BLaER1 treated with 17β-estradiol and CSF1 and Interleukin-3, amounts not matched to agents 10 nM and 100 nM (cell line): ENCODE measurements at regions not wholly inside any gene's neighbourhood (a gene's known extent, or its start where the extent isn't known, plus 50 kb on each side); places are given as distances from the start of the nearest gene placed in this dataset.

ENCODE experiments used
- H3K27ac ChIP-seq, 11 experiments: shearing (Covaris generic); formaldehyde crosslinking; 2 replicates each; pipeline ENCODE4 v1.8.1; 2022
- H3K27me3 ChIP-seq, 11 experiments: shearing (Covaris generic); formaldehyde crosslinking; 2 replicates each; pipeline ENCODE4 v1.8.1; 2022
- H3K36me3 ChIP-seq, 11 experiments: shearing (Covaris generic); formaldehyde crosslinking; 2 replicates each; pipeline ENCODE4 v1.8.1; 2022
- H3K4me1 ChIP-seq, 10 experiments: shearing (Covaris generic); formaldehyde crosslinking; 2 replicates each; pipeline ENCODE4 v1.8.1; 2022
- H3K4me2 ChIP-seq, 11 experiments: shearing (Covaris generic); formaldehyde crosslinking; 2 replicates each; pipeline ENCODE4 v1.8.1; 2022
- H3K4me3 ChIP-seq, 10 experiments: shearing (Covaris generic); formaldehyde crosslinking; 2 replicates each; pipeline ENCODE4 v1.8.1; 2022
- H3K9ac ChIP-seq, 11 experiments: shearing (Covaris generic); formaldehyde crosslinking; 2 replicates each; pipeline ENCODE4 v1.8.1; 2022
- H3K9me3 ChIP-seq, 11 experiments: shearing (Covaris generic); formaldehyde crosslinking; replicated peaks in 1 of 11; 2 replicates each; pipeline ENCODE4 v1.8.1; 2022
- H4K20me1 ChIP-seq, 11 experiments: shearing (Covaris generic); formaldehyde crosslinking; 2 replicates each; pipeline ENCODE4 v1.8.1; 2022
- Cebpa-rat ChIP-seq, 11 experiments: shearing (Covaris generic); IDR thresholded peaks; 2 replicates each; pipeline ENCODE4 v1.8.1; 2022

- Histone ChIP-seq H3K9ac (no peak overlapping the region), H3K9me3 (peaks cover 16 to 33% (median 28%) of the 10 kb centered on the region in 11 experiments), H3K36me3 (no peaks in the 10 kb centered on the region), H3K4me3 (no peak overlapping the region), H3K4me1 (peaks cover 0 to 1% (median 0%) of the 10 kb centered on the region in 10 experiments; a peak in 1 of 20 replicates), H3K4me2 (no peak overlapping the region), H3K27me3 (no peaks in the 10 kb centered on the region), H4K20me1 (no peaks in the 10 kb centered on the region), H3K27ac (no peak overlapping the region)
- no peak for TF ChIP-seq Cebpa-rat (IDR thresholded peaks at IDR 0.05)
These were observed 53.3 kb upstream of the TRIB2 start for GRCh38 chr2:12663306-12664037.

DNA sequence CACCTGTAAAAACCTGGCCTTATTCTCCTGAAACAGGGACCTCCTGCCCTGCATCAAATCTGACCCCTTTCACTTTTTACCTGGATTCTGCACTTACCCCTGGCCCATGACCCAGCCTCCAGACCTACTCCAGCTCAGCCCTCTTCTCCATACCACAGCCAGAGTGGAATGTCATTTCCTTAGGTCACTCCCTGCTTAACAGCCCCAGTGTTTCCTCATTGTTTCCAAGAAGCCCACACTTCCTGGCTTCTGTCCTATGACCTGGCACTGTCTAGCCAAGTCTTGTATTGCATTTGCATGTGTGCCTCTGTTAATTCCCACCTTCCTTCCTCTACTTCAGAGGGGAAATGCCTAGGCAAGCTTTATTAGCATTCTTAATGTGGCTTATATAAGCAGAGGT is 51.4 kb upstream of the TRIB2 start:
- Histone ChIP-seq H3K4me1 (no peaks in the 10 kb centered on the region), H3K4me3 (no peak overlapping the region), H3K27ac (no peak overlapping the region), H3K4me2 (no peak overlapping the region), H3K27me3 (no peaks in the 10 kb centered on the region), H3K36me3 (no peaks in the 10 kb centered on the region), H3K9me3 (peaks cover 16 to 33% (median 28%) of the 10 kb centered on the region in 11 experiments), H3K9ac (no peak overlapping the region), H4K20me1 (no peaks in the 10 kb centered on the region)
- no peak for TF ChIP-seq Cebpa-rat (IDR thresholded peaks at IDR 0.05)

- H3K9me3 ChIP-seq, result peaks cover 16 to 33% (median 28%) of the 10 kb centered on the region in 11 experiments
- H3K4me2 ChIP-seq, result no peak overlapping the region
- no peaks in the 10 kb centered on the region for H3K36me3 ChIP-seq
- no peaks in the 10 kb centered on the region for H3K4me1 ChIP-seq
- H3K27ac ChIP-seq, result no peak overlapping the region
- no peaks in the 10 kb centered on the region for H3K27me3 ChIP-seq
- no peaks in the 10 kb centered on the region for H4K20me1 ChIP-seq
- no peak for TF ChIP-seq Cebpa-rat (IDR thresholded peaks at IDR 0.05)
- no peak overlapping the region for H3K9ac ChIP-seq
- H3K4me3 ChIP-seq, result no peak overlapping the region
These were observed 50.3 kb upstream of the TRIB2 start for GRCh38 chr2:12666445-12666844.
